ENCODE measurements at regions not wholly inside any gene's neighbourhood (a gene's known extent, or its start where the extent isn't known, plus 50 kb on each side); places are given as distances from the start of the nearest gene placed in this dataset.

- no peak for DNase-seq (ENCODE audit: low read depth in 1 of 2, low spot score in 2 of 2)
- Histone ChIP-seq H2AFZ (ENCODE audit: low read length) (no peak overlapping the region), H3K14ac (ENCODE audit: insufficient read length) (no peak overlapping the region), H3K79me2 (ENCODE audit: control insufficient read depth in 1 of 2, insufficient read depth in 2 of 2, low read length in 2 of 2) (no peaks in the 10 kb centered on the region), H3K9me3 (ENCODE audit: insufficient read depth in 2 of 2, low read depth in 1 of 2, low read length in 1 of 2) (peaks cover 57 to 89% of the 10 kb centered on the region in 2 experiments), H3K27me3 (replicated peaks in 1 of 4; ENCODE audit: control insufficient read depth in 3 of 4, extremely low read depth in 1 of 4, insufficient read depth in 3 of 4, low read length in 3 of 4) (no peaks in the 10 kb centered on the region), H3K4me1 (replicated peaks in 1 of 4; ENCODE audit: control insufficient read depth in 3 of 4, insufficient read depth in 4 of 4, low read length in 3 of 4) (no peaks in the 10 kb centered on the region), H3K27ac (ENCODE audit: low read depth, low read length) (no peak overlapping the region), H3K18ac (ENCODE audit: extremely low read depth, low read length) (no peak overlapping the region), H3K4ac (replicated peaks; ENCODE audit: insufficient read length, low read depth, low read length) (no peak overlapping the region), H2BK5ac (ENCODE audit: low read depth, low read length) (no peak overlapping the region), H4K20me1 (replicated peaks in 1 of 2; ENCODE audit: control insufficient read depth in 1 of 2, insufficient read depth in 2 of 2, low read length in 2 of 2) (no peaks in the 10 kb centered on the region), H3K9ac (replicated peaks in 1 of 4; ENCODE audit: extremely low read depth in 1 of 4, low read depth in 3 of 4, low read length in 3 of 4) (no peak overlapping the region), H3K23ac (ENCODE audit: insufficient read length) (no peak overlapping the region), H3K4me2 (ENCODE audit: insufficient read depth in 1 of 2, low read depth in 2 of 2, low read length in 2 of 2) (no peak overlapping the region), H4K5ac (ENCODE audit: insufficient read length, low read depth, low read length) (no peak overlapping the region), H3K56ac (replicated peaks; ENCODE audit: insufficient read length, low read depth, low read length) (no peak overlapping the region), H3K79me1 (ENCODE audit: low read depth, low read length) (no peaks in the 10 kb centered on the region), H4K8ac (ENCODE audit: extremely low read depth, insufficient read depth, low read length) (no peak overlapping the region), H2BK12ac (ENCODE audit: low read depth, low read length) (no peak overlapping the region), H4K91ac (replicated peaks; ENCODE audit: insufficient read length, low read length) (no peak overlapping the region), H2BK120ac (replicated peaks; ENCODE audit: low read depth, low read length) (no peak overlapping the region), H3K4me3 (ENCODE audit: extremely low read depth in 1 of 4, insufficient read depth in 2 of 4, low read depth in 3 of 4, low read length in 4 of 4) (no peak overlapping the region), H2BK15ac (ENCODE audit: low read length) (no peak overlapping the region), H3K23me2 (ENCODE audit: low read depth, low read length) (no peaks in the 10 kb centered on the region), H2AK5ac (ENCODE audit: low read depth, low read length) (no peak overlapping the region), H3K36me3 (ENCODE audit: control insufficient read depth in 2 of 4, insufficient read depth in 4 of 4, low read length in 3 of 4) (no peaks in the 10 kb centered on the region; a peak in 1 of 8 replicates), H2BK20ac (ENCODE audit: low read length) (no peak overlapping the region)
- ChIA-PET POLR2A (ENCODE audit: partially characterized antibody) (no interaction called here), CTCF (ENCODE audit: partially characterized antibody) (interaction anchor here (1.6 kb wide), 1 partner anchor 10 kb away, joined by 3 read pairs; no protein-coding TSS in a partner anchor)
- WGBS, 2 experiments (ENCODE audit: extremely low coverage in 1 of 2, insufficient coverage in 1 of 2, insufficient read length in 1 of 2, insufficient replicate concordance in 2 of 2, low coverage in 1 of 2, low lambda C conversion rate in 2 of 2, missing lambda C conversion rate in 1 of 2), result 87% methylated on average over 3 of the region's 3 CpGs; no CpG with 5 or more reads in 1 of the 2 experiments
- FAIRE-seq, result no peak
- TF ChIP-seq CEBPB (IDR thresholded peaks at IDR 0.05; ENCODE audit: low read depth, low read length), result no peak
- no peak for TF ChIP-seq POU5F1 (IDR thresholded peaks at IDR 0.05; ENCODE audit: low read depth, low read length)
- no peak for TF ChIP-seq CTCF (IDR thresholded peaks at IDR 0.05; ENCODE audit: control extremely low read depth in 1 of 3, insufficient read depth in 1 of 3, low read depth in 1 of 3, low read length in 3 of 3)
- TF ChIP-seq GABPA (IDR thresholded peaks at IDR 0.05; ENCODE audit: borderline replicate concordance, insufficient read depth, low read length), result no peak
- TF ChIP-seq SP4 (IDR thresholded peaks at IDR 0.05; ENCODE audit: low read length), result no peak
- no peak for TF ChIP-seq POLR2A (IDR thresholded peaks at IDR 0.05; ENCODE audit: control extremely low read depth in 1 of 2, low read depth in 2 of 2, low read length in 2 of 2)
Observed at GRCh38 chr2:94767336-94767735, 103.9 kb upstream of the TEKT4 start.
